GM12872 (cell line): ENCODE measurements at regions not wholly inside any gene's neighbourhood (a gene's known extent, or its start where the extent isn't known, plus 50 kb on each side); places are given as distances from the start of the nearest gene placed in this dataset.

Experiments used
- CTCF ChIP-seq: IDR thresholded peaks from 3 replicates; pipeline ENCODE4 v1.5.1; 2011; ENCODE audit warnings: low read depth, mild to moderate bottlenecking, low read length, moderate library complexity; ENCODE audit not compliant: insufficient read depth

- TF ChIP-seq CTCF, result no peak
Measured at GRCh38 chr6:87806635-87807034, 104.6 kb upstream of the AKIRIN2 start.

DNA sequence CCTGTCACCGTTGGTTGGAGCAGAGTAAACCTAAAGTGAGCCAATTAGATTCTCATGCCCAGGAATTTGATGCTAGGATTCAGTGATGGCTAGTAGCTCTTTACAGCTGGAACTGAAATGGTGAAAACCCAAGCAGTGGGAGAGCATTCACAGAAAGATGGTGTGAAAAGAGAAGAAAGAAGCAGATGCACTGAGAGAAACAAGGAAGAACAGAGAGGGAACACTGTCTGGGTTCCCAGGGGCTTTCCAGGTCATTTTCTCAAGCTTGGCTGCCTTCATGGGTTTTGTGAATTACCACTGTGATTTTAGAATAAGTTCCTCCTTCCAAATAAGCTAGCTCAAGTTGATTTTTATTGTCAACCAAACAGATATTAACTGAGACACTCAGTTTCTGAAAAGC, 104.1 kb upstream of the AKIRIN2 start:
- TF ChIP-seq CTCF, result no peak

DNA sequence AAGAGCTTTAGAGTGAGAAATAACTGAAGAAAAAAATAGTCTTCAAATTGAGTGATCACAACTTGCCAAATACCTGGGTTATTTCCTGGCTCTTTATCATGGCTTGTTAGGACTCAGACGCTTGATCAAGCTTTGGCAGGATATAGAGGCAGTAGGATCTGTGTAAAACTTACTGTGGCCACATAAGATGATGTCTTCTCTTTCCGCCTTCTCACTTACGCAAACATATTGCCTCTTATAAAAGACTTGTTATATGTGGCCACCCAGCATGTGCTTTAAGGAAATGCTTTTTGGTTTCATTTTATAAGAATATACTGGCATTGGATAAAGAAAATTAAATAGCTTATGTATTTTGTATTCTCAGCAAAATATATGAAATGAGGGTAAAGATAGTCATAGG, 101.8 kb upstream of the AKIRIN2 start:
- no peak for TF ChIP-seq CTCF

GRCh38 chr6:87799651-87800050, 97.6 kb upstream of the AKIRIN2 start:
- TF ChIP-seq CTCF, result no peak

GRCh38 chr6:87798393-87799278, 96.6 kb upstream of the AKIRIN2 start:
- TF ChIP-seq CTCF, result no peak

GRCh38 chr6:87794922-87795885, 93.2 kb upstream of the AKIRIN2 start:
- TF ChIP-seq CTCF, result no peak

DNA sequence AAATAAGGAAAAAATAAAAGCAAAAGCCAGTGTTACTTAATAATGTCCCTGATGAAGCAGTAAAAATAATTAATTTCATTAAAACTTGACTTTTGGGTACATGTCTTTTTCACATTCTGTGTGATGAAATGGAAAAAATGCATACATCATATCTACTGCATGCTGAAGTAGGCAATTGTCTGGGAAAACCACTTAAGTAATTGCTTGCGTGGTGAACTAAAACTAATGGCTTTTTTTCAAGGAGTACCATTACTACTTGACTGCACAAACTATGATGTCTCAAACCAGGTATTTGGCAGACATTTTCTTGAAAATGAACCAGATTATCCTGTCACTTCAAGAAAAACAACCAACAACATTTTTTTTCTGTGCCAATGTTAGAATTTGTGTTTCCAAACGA, 91.3 kb upstream of the AKIRIN2 start:
- no peak for TF ChIP-seq CTCF
